Pancreas (tissue), 10 donors: ENCODE measurements at regions not wholly inside any gene's neighbourhood (a gene's known extent, or its start where the extent isn't known, plus 50 kb on each side); places are given as distances from the start of the nearest gene placed in this dataset.

Experiments
- ATAC-seq, 4 donors: fragments of 200-7000 bp; cut with Tn5 transposase; one replicate each; pipeline versions ENCODE4 v1.8.0 to v1.9.1; 2020; ENCODE audit warnings: mild to moderate bottlenecking in 4 of 4, moderate library complexity in 4 of 4
- DNase-seq, 6 donors: peaks; one replicate each; pipeline ENCODE4 v3.0.0-alpha.2; 2020
- FAIRE-seq: peaks from 2 replicates; lab custom pipeline; 2012; peaks lifted over from hg19 to GRCh38; lab: Jason Lieb, UNC
- H3K27ac ChIP-seq, 4 donors: fragments of 200-600 bp; sonication (generic); 1 replicate in 3 of 4; 2 replicates in 1 of 4; pipeline versions ENCODE4 v1.5.0 to v1.8.0; 2020
- H3K27me3 ChIP-seq, 4 donors: fragments of 200-600 bp; one replicate each; pipeline ENCODE4 v1.8.0; 2021
- H3K36me3 ChIP-seq, 3 donors: fragments of 200-600 bp; sonication (generic) in 1 of 3; one replicate each; pipeline versions ENCODE4 v1.5.0 to v1.8.0; 2020 to 2021
- H3K4me1 ChIP-seq, 3 donors: fragments of 200-600 bp; one replicate each; pipeline ENCODE4 v1.8.0; 2021
- H3K4me3 ChIP-seq, 4 donors: fragments of 200-600 bp; sonication (generic) in 2 of 4; one replicate each; pipeline versions ENCODE4 v1.5.0 to v1.8.0; 2020 to 2021
- H3K9me3 ChIP-seq, 4 donors: fragments of 200-600 bp; one replicate each; pipeline ENCODE4 v1.8.0; 2021
- CTCF ChIP-seq, 4 donors: fragments of 200-600 bp; sonication (generic) in 3 of 4; IDR thresholded peaks; one replicate each; pipeline versions ENCODE4 v1.5.0 to v1.8.0; 2021; ENCODE audit warnings: antibody characterized with exemption in 4 of 4
- whole genome bisulfite sequencing, 2 donors: extraction: QIAGEN DNeasy Blood & Tissue Kit; methylation state at CpG; one replicate each; pipeline ENCODE4 v1.1.7; 2013; 5-methylcytosine and 5-hydroxymethylcytosine counted together
- intact Hi-C, 3 donors: fragments of 100-400 bp; cut with DNase I; formaldehyde crosslinking; loops; one replicate each; pipeline versions ENCODE4 v1.11.1 to v1.14.2; 2022
- donor health status: healthy with polysubstance abuse.
- donor health status: DM: no; HTN: no; CAD: no; lungs with moderate emphysema.
- donor health status: DM: no; HTN: no; CAD: no.
- donor health status: control.
- donor health status: control.
- donor health status: Bipolar disorder and iron deficiency.
- donor health status: DM: yes; HTN: yes; CAD: no.
- donor health status: DM: no; HTN: no; CAD: no.
- donor health status: DM: no; HTN: no; CAD: no.
- donor health status: DM: yes; HTN: yes; CAD: no.

- ATAC-seq (no peak), DNase-seq (no peak), FAIRE-seq (no peak)
- 64 to 68% methylated on average over 11 of the region's 11 CpGs for WGBS, 2 donors
- H3K27me3 ChIP-seq, result no peaks in the 10 kb centered on the region
- no peak for TF ChIP-seq CTCF (IDR thresholded peaks at IDR 0.05)
- no peaks in the 10 kb centered on the region for H3K9me3 ChIP-seq
- no peak overlapping the region for H3K4me3 ChIP-seq
- no peak overlapping the region for H3K27ac ChIP-seq
- H3K4me1 ChIP-seq, result no peaks in the 10 kb centered on the region
- intact Hi-C loops, result no loop called here
- no peaks in the 10 kb centered on the region for H3K36me3 ChIP-seq
Observed at GRCh38 chr16:51535591-51535990, 384.5 kb upstream of the SALL1 start.

- no peak for ATAC-seq
- Histone ChIP-seq H3K27ac (no peak overlapping the region), H3K9me3 (no peaks in the 10 kb centered on the region), H3K36me3 (no peaks in the 10 kb centered on the region), H3K27me3 (no peaks in the 10 kb centered on the region), H3K4me1 (no peaks in the 10 kb centered on the region), H3K4me3 (no peak overlapping the region)
- WGBS, 2 donors, result 64 to 76% methylated on average over 1 of the region's 1 CpG
- FAIRE-seq, result no peak
- intact Hi-C loops, result no loop called here
- DNase-seq, result no peak
- no peak for TF ChIP-seq CTCF (IDR thresholded peaks at IDR 0.05)
Observed at GRCh38 chr16:51532551-51532950, 381.5 kb upstream of the SALL1 start.

GRCh38 chr16:51531271-51531670 lies 380.2 kb upstream of the SALL1 start:
- H3K4me3 ChIP-seq, result no peak overlapping the region
- intact Hi-C loops, result no loop called here
- 61 to 72% methylated on average over 3 of the region's 3 CpGs for WGBS, 2 donors
- TF ChIP-seq CTCF (IDR thresholded peaks at IDR 0.05), result no peak
- no peaks in the 10 kb centered on the region for H3K27me3 ChIP-seq
- no peaks in the 10 kb centered on the region for H3K36me3 ChIP-seq
- no peak overlapping the region for H3K27ac ChIP-seq
- no peaks in the 10 kb centered on the region for H3K9me3 ChIP-seq
- DNase-seq (no peak), FAIRE-seq (no peak), ATAC-seq (no peak)
- H3K4me1 ChIP-seq, result no peaks in the 10 kb centered on the region

GRCh38 chr16:51527349-51527748 lies 376.3 kb upstream of the SALL1 start:
- no peak for TF ChIP-seq CTCF (IDR thresholded peaks at IDR 0.05)
- DNase-seq (no peak), FAIRE-seq (no peak), ATAC-seq (no peak)
- Histone ChIP-seq H3K27ac (no peak overlapping the region), H3K27me3 (no peaks in the 10 kb centered on the region), H3K9me3 (no peaks in the 10 kb centered on the region), H3K4me3 (no peak overlapping the region), H3K36me3 (no peaks in the 10 kb centered on the region), H3K4me1 (no peaks in the 10 kb centered on the region)
- intact Hi-C loops, result no loop called here
- 84 to 85% methylated on average over 6 of the region's 6 CpGs for WGBS, 2 donors

GRCh38 chr16:51526621-51527020 lies 375.6 kb upstream of the SALL1 start:
- intact Hi-C loops, result no loop called here
- H3K27me3 ChIP-seq, result no peaks in the 10 kb centered on the region
- H3K27ac ChIP-seq, result no peak overlapping the region
- no peak overlapping the region for H3K4me3 ChIP-seq
- no peak for TF ChIP-seq CTCF (IDR thresholded peaks at IDR 0.05)
- WGBS, 2 donors, result 25 to 37% methylated on average over 9 of the region's 9 CpGs
- H3K9me3 ChIP-seq, result no peaks in the 10 kb centered on the region
- no peak for ATAC-seq
- no peaks in the 10 kb centered on the region for H3K4me1 ChIP-seq
- no peak for FAIRE-seq
- no peak for DNase-seq
- H3K36me3 ChIP-seq, result no peaks in the 10 kb centered on the region
